Hepatocyte (in vitro differentiated cells): ENCODE measurements at regions not wholly inside any gene's neighbourhood (a gene's known extent, or its start where the extent isn't known, plus 50 kb on each side); places are given as distances from the start of the nearest gene placed in this dataset.

Experiments
- DNase-seq: peaks from one replicate; pipeline ENCODE4 v3.0.0-alpha.2; 2016; ENCODE audit warnings: low spot score
- H2AFZ ChIP-seq: fragments of 200-600 bp; sonication (generic); 2 replicates; pipeline ENCODE4 v1.6.0; 2016; ENCODE audit warnings: antibody characterized with exemption, mild to moderate bottlenecking
- H3K27ac ChIP-seq: fragments of 200-600 bp; sonication (generic); 2 replicates; pipeline ENCODE4 v1.5.1; 2016; ENCODE audit warnings: mild to moderate bottlenecking
- H3K27me3 ChIP-seq: fragments of 200-600 bp; sonication (generic); 2 replicates; pipeline ENCODE4 v1.6.1; 2016
- H3K36me3 ChIP-seq: fragments of 200-600 bp; sonication (generic); replicated peaks from 2 replicates; pipeline ENCODE4 v1.5.1; 2016; ENCODE audit warnings: low read depth; ENCODE audit not compliant: insufficient read depth
- H3K4me1 ChIP-seq: fragments of 200-600 bp; sonication (generic); 2 replicates; pipeline ENCODE4 v1.5.1; 2016; ENCODE audit warnings: mild to moderate bottlenecking, moderate library complexity; ENCODE audit not compliant: insufficient read depth
- H3K4me2 ChIP-seq: fragments of 200-600 bp; sonication (generic); 2 replicates; pipeline ENCODE4 v1.6.0; 2016
- H3K4me3 ChIP-seq: fragments of 200-600 bp; sonication (generic); 2 replicates; pipeline ENCODE4 v1.5.1; 2016; ENCODE audit warnings: mild to moderate bottlenecking
- H3K79me2 ChIP-seq: fragments of 200-600 bp; sonication (generic); 2 replicates; pipeline ENCODE4 v1.6.0; 2017; ENCODE audit warnings: mild to moderate bottlenecking
- H3K9me2 ChIP-seq: fragments of 200-600 bp; sonication (generic); replicated peaks from 2 replicates; pipeline ENCODE4 v1.6.0; 2017; ENCODE audit warnings: mild to moderate bottlenecking; ENCODE audit not compliant: insufficient read depth
- H3K9me3 ChIP-seq: fragments of 200-600 bp; sonication (generic); 2 replicates; pipeline ENCODE4 v1.5.1; 2016; ENCODE audit warnings: low read depth, mild to moderate bottlenecking
- H4K20me1 ChIP-seq: fragments of 200-600 bp; sonication (generic); 2 replicates; pipeline ENCODE4 v1.6.0; 2016; ENCODE audit warnings: mild to moderate bottlenecking; ENCODE audit not compliant: insufficient read depth, poor library complexity, severe bottlenecking
- CTCF ChIP-seq: fragments of 200-600 bp; sonication (generic); IDR thresholded peaks from 2 replicates; pipeline ENCODE4 v1.5.1; 2016; ENCODE audit warnings: antibody characterized with exemption, mild to moderate bottlenecking; ENCODE audit not compliant: poor library complexity
- EZH2 ChIP-seq: fragments of 200-600 bp; sonication (generic); IDR thresholded peaks from 2 replicates; pipeline ENCODE4 v1.6.1; 2016; ENCODE audit warnings: antibody characterized with exemption, mild to moderate bottlenecking, borderline replicate concordance
- EZH2phosphoT487 ChIP-seq: fragments of 200-600 bp; sonication (generic); IDR thresholded peaks from one replicate; pipeline ENCODE4 v1.6.1; 2018; ENCODE audit warnings: antibody characterized with exemption, mild to moderate bottlenecking, low read depth, moderate library complexity; ENCODE audit not compliant: unreplicated experiment, severe bottlenecking
- WGBS: methylation state at CpG from one replicate; pipeline ENCODE4 v1.1.6; 2016; ENCODE audit warnings: low lambda C conversion rate; ENCODE audit errors: missing lambda C conversion rate; 5-methylcytosine and 5-hydroxymethylcytosine counted together

GRCh38 chr20:63067266-63067635 is 60.5 kb upstream of the BHLHE23 start:
- Histone ChIP-seq H3K9me2 (no peaks in the 10 kb centered on the region), H3K79me2 (no peaks in the 10 kb centered on the region), H3K4me3 (no peak overlapping the region), H2AFZ (no peak overlapping the region), H4K20me1 (no peaks in the 10 kb centered on the region), H3K4me1 (no peaks in the 10 kb centered on the region), H3K27me3 (peaks cover 16% of the 10 kb centered on the region), H3K4me2 (no peak overlapping the region), H3K36me3 (no peaks in the 10 kb centered on the region), H3K9me3 (no peaks in the 10 kb centered on the region), H3K27ac (no peak overlapping the region)
- no peak for DNase-seq
- TF ChIP-seq EZH2phosphoT487 (no peak), CTCF (no peak), EZH2 (no peak)
- WGBS, result 76% methylated on average over 12 of the region's 12 CpGs

GRCh38 chr20:63066506-63067265 is 59.9 kb upstream of the BHLHE23 start:
- Histone ChIP-seq H3K9me3 (no peaks in the 10 kb centered on the region), H2AFZ (no peak overlapping the region), H3K4me2 (no peak overlapping the region), H3K4me3 (no peak overlapping the region), H3K36me3 (no peaks in the 10 kb centered on the region), H4K20me1 (no peaks in the 10 kb centered on the region), H3K79me2 (no peaks in the 10 kb centered on the region), H3K9me2 (no peaks in the 10 kb centered on the region), H3K4me1 (no peaks in the 10 kb centered on the region), H3K27ac (no peak overlapping the region), H3K27me3 (peaks cover 13% of the 10 kb centered on the region)
- no peak for DNase-seq
- WGBS, result 78% methylated on average over 23 of the region's 23 CpGs
- no peak for TF ChIP-seq CTCF
- no peak for TF ChIP-seq EZH2
- TF ChIP-seq EZH2phosphoT487, result no peak

GRCh38 chr20:63065911-63066310 is 59.1 kb upstream of the BHLHE23 start:
- Histone ChIP-seq H3K9me2 (no peaks in the 10 kb centered on the region), H3K9me3 (no peaks in the 10 kb centered on the region), H3K4me2 (no peak overlapping the region), H3K79me2 (no peaks in the 10 kb centered on the region), H3K27me3 (peaks cover 5% of the 10 kb centered on the region), H3K4me1 (no peaks in the 10 kb centered on the region), H3K27ac (no peak overlapping the region), H2AFZ (no peak overlapping the region), H3K36me3 (no peaks in the 10 kb centered on the region), H4K20me1 (no peaks in the 10 kb centered on the region), H3K4me3 (no peak overlapping the region)
- no peak for DNase-seq
- WGBS, result 85% methylated on average over 16 of the region's 16 CpGs
- TF ChIP-seq CTCF (no peak), EZH2 (no peak), EZH2phosphoT487 (no peak)
